GDM1 (cell line): ENCODE measurements at regions not wholly inside any gene's neighbourhood (a gene's known extent, or its start where the extent isn't known, plus 50 kb on each side); places are given as distances from the start of the nearest gene placed in this dataset.
"Not testable (repeated sequence)": the region's sequence is repeated elsewhere in the genome, so short reads cannot be mapped to it uniquely, and the experiment has no call there.

Experiments
- DNase-seq: peaks from one replicate; lab custom pipeline; 2025; lab: John Stamatoyannopoulos, UW

GRCh38 chr13:74248477-74248876, 114.3 kb upstream of the KLF12 start:
- no peak for DNase-seq

DNA sequence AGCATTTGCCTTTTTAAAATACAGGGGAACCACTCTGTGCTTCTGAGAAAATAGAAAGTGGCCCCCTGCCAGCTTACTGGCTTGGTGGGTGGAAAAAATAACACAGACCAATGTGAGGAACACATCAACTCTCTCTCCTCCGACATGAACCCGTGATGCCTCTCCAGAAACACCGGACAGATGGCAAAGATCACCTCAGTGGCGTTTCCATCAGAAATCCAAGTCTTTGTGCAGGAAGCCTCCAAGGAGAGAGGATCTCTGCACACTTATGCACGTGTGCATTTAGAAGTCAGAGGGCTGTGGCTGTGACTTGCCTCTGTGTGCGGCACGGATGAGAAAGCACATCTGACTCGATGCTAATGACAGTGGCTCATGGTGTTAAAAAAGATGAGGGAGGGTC, 112.3 kb upstream of the KLF12 start:
- no peak for DNase-seq

- DNase-seq, result no peak
These were observed 109.7 kb upstream of the KLF12 start for GRCh38 chr13:74243637-74244526.

DNA sequence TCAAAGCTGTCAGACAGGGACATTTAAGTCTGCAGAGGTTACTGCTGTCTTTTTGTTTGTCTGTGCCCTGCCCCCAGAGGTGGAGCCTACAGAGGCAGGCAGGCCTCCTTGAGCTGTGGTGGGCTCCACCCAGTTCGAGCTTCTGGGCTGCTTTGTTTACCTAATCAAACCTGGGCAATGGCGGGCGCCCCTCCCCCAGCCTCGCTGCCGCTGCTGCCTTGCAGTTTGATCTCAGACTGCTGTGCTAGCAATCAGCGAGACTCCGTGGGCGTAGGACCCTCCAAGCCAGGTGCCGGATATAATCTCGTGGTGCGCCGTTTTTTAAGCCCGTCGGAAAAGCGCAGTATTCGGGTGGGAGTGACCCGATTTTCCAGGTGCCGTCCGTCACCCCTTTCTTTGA, 107.1 kb upstream of the KLF12 start:
- DNase-seq, result not testable (repeated sequence)

GRCh38 chr13:74230984-74231501, 96.8 kb upstream of the KLF12 start:
- no peak for DNase-seq

GRCh38 chr13:74229242-74229641, 95.0 kb upstream of the KLF12 start:
- no peak for DNase-seq

DNA sequence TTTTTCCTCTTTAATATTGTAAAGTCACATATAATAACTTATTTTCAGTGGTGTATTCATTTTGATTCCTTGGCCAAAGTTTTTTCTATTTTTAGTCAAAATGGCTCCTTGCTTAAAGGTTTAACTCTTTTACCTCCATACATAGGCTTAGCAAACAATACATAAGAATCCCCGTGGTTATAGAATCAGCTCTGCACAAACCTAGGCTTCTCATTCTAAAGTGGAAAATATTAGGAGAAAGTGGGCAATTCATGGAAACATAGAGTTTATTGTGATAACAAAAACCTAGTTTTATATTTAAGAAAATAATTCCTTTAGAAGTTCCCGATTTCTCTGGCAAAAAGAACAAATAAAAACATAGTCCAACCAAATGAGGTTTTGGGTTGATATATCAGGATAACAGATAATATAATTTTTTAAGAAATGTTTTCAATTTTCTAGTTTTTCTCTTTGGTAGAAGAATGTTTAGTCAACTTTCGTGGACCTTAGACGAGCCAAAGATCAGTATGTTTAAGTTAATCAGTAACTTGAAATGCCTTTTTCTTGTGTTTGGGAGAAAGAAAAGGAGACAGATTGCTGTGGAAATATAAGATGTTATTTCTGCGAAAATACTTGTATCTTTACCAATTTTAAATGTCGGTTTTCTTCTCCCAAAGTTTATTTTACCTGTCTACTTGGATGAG, 93.4 kb upstream of the KLF12 start:
- DNase-seq, result no peak

GRCh38 chr13:74226791-74227475, 92.7 kb upstream of the KLF12 start:
- no peak for DNase-seq

- DNase-seq, result no peak
These were observed 87.5 kb upstream of the KLF12 start for GRCh38 chr13:74221752-74222151.

- DNase-seq, result no peak
These were observed 85.4 kb upstream of the KLF12 start for GRCh38 chr13:74219566-74219965.

DNA sequence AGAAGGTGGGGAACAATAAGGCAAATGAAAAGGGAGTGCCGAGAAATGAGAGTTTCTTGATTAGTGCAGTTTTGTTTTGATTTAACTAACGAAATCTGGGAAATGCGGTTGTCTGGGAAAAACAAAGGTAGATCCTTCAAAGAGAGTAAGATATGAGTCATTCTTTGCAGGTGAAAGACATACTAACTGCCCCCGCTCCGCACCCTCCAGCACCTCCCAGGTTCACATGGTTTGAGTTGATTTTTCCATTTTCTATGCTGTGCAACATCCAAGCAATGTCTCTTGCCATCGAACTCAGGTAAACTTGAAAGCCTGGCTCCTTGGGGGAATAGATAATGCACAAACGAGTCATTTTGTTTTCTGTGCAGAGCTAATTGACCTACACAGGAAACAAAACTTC, 84.1 kb upstream of the KLF12 start:
- no peak for DNase-seq

- DNase-seq, result no peak
These were observed 83.6 kb upstream of the KLF12 start for GRCh38 chr13:74217811-74218210.

DNA sequence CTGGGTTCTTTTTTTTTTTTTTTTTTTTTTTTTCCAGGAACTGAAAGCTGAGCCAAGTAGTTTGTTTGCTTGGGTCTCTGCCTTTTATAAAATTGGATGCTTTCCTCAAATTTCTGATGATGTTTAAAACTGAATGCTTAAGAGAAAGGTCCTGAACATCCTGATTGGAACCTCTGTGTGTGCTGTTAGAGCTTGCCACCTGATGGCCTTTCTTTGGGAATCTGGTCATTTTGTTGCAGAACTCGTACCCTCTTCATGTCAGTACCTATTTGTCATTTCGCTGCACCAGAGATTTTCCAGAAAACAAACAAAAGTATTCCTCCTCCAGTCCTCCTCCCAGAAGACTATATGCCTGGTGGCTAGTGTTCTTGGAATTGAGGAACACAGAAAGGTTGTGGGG, 81.2 kb upstream of the KLF12 start:
- DNase-seq, result no peak

GRCh38 chr13:74214321-74214720, 80.1 kb upstream of the KLF12 start:
- no peak for DNase-seq

DNA sequence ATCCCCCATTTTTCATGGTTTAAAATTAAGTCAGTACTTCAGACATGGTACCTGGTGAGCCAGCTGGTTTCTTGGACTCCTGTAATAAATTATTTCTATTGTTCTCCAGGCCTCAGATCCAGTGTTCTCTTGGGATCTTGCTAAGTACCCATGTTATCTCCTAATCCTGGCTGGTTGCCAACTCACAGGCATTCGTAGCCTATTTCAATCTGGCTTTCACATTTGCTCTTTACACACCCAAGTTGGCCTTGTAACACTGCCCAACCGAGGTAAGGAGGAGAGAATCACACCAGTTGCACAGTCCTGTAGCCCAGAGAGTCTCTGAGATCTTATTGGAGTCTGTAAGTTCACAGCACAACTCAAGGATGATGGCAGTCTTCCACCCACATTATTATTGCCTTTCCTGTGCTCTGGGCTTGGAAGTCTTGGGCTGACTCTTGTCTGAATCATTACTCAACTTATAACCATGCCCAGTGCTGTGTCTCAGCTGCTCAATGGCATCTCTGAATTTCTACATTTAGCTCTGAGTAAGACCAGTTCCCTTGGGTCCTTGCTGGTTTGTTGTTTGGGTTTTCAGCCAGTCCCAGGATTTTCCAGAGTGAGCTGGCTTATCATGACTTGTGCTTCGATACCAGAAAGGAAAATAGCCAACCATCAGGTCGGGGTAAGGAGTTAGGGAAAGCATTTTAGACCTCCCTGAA, 76.6 kb upstream of the KLF12 start:
- no peak for DNase-seq

DNA sequence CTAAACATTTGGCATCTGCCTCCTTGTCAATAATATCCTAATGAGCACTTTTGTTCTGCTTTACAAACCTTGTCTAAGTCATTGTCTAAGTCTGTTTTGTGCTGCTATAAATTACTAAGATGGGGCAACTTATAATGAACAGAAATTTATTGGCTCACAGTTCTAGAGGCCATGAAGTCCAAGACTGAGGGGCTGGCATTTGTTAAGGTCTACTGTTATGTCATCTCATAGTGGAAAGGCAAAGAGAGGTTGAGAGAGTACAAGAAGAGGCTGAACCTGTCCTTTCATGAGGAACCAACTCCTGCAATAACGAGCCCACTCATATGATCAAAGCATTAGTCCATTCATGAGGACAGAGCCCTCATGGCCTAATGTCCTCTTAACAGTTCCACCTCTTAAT, 72.7 kb upstream of the KLF12 start:
- DNase-seq, result no peak

DNA sequence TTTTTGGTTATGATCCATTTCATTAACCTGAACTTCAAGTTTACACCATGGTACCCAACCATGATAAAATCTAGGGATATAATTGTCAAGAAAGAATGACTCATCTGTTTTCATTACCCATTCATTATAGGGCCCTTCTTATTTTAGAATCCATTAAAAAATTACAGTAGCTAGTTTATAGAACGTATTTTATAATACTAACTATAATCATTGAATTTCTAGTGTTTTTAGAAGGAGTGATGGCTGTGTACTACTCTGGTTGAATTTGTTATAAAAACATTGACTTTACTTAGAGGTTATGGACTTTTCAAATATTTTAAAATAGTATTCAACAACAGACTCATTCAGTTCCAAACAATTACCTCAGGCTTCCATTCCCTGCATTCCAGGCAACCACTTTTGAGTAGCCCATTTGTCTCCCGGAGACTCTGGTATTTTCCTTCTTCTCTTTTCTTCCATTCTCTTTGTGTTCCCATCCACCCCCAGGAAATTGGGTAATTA, 71.9 kb upstream of the KLF12 start:
- no peak for DNase-seq

GRCh38 chr13:74205313-74205690, 71.1 kb upstream of the KLF12 start:
- no peak for DNase-seq

DNA sequence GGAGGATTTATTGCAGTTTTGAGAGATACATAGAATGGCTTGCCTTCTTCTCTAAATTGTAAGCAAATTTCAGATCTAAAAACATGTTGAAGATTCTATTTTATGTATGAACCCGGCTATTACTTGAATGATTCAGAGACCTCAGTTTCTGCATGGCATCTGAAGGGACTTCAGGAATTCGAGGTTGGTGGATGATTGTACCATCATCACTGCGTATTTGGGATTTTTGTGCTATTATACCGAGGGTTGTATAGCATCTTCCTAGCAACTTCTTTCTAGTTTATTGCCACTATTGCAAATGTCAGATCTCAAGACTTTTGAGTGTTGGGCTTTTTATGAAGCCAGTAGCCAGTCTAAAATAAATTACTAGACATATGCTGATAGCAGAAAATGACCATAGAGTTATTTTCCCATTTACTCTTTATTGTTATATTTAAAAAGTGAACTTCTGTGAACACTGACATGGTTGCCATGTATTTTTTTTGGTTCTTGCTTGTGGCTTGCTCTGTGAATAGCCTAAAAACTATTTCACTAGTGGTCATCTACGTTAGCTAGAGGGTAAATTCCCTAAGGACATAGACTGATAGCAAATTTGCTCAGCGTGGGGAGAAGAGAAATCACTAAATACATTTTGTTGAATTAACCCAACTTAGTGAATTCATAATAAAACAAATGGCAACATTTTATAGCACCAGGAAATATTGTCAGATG, 70.6 kb upstream of the KLF12 start:
- DNase-seq, result no peak

DNA sequence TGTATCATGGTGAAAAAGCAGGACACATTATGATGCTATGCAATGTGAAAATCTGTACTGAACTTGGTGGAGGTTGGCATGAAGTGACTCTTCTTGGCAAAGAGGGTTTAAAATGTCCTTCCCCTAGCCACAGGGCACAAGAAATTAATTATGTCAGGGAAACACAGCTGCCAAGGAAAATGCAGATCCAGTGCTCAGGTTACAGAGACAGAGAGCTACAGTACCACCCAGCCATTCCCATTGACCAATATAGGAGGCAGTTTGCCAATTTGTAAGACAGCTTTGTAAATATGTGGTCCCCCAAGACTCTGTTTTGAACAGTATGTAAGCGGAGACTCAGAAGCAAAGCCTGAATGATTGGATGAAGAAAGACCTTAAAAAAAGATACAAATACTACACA, 69.4 kb upstream of the KLF12 start:
- DNase-seq, result no peak

GRCh38 chr13:74202129-74202813, 68.1 kb upstream of the KLF12 start:
- no peak for DNase-seq
